Activated T-helper 2 cell treated with anti-CD3 and anti-CD28 coated beads, Interferon-gamma antibody, Interleukin-2, Interleukin-4, amounts not matched to agents 10 μg/mL and 5 μg/mL and 100 μg/mL, durations not matched to agents 14 hours and 24 hours and 36 hours (primary cell): ENCODE measurements at regions not wholly inside any gene's neighbourhood (a gene's known extent, or its start where the extent isn't known, plus 50 kb on each side); places are given as distances from the start of the nearest gene placed in this dataset.
"Not testable (repeated sequence)": the region's sequence is repeated elsewhere in the genome, so short reads cannot be mapped to it uniquely, and the experiment has no call there.

Experiments
- DNase-seq: peaks from one replicate; pipeline ENCODE4 v3.0.0; 2021; ENCODE audit warnings: low spot score
- H3K27ac Mint-ChIP-seq: one replicate; pipeline ENCODE4 v1.8.0; 2021; ENCODE audit warnings: mixed read lengths
- H3K27me3 Mint-ChIP-seq: one replicate; pipeline ENCODE4 v1.8.0; 2021; ENCODE audit warnings: low read depth, mixed read lengths
- H3K36me3 Mint-ChIP-seq: one replicate; pipeline ENCODE4 v1.8.0; 2021; ENCODE audit warnings: low read depth, mixed read lengths
- H3K4me1 Mint-ChIP-seq: one replicate; pipeline ENCODE4 v1.8.0; 2021; ENCODE audit warnings: low read depth, mixed read lengths
- H3K4me3 Mint-ChIP-seq: one replicate; pipeline ENCODE4 v1.8.0; 2021; ENCODE audit warnings: low read depth, mild to moderate bottlenecking, moderate library complexity, mixed read lengths
- H3K9me3 Mint-ChIP-seq: one replicate; pipeline ENCODE4 v1.8.0; 2021; ENCODE audit warnings: mixed read lengths
- intact Hi-C: fragments of 100-400 bp; cut with micrococcal nuclease; formaldehyde crosslinking; loops from one replicate; pipeline ENCODE4 v1.15.1; 2023

GRCh38 chr1:104212239-104212638, 462.5 kb downstream of the AMY1C start:
- H3K27me3 Mint-ChIP-seq, result no peaks in the 10 kb centered on the region
- H3K27ac Mint-ChIP-seq, result no peak overlapping the region
- no peak for DNase-seq
- no peaks in the 10 kb centered on the region for H3K4me1 Mint-ChIP-seq
- H3K9me3 Mint-ChIP-seq, result peaks cover 37% of the 10 kb centered on the region
- H3K36me3 Mint-ChIP-seq, result no peaks in the 10 kb centered on the region
- H3K4me3 Mint-ChIP-seq, result no peak overlapping the region
- intact Hi-C loops, result no loop called here

- H3K36me3 Mint-ChIP-seq, DNase-seq, H3K27ac Mint-ChIP-seq, intact Hi-C loops, H3K4me1 Mint-ChIP-seq, H3K4me3 Mint-ChIP-seq, H3K27me3 Mint-ChIP-seq: not testable (repeated sequence)
- H3K9me3 Mint-ChIP-seq, result peaks cover 23% of the 10 kb centered on the region
Measured at GRCh38 chr1:104217395-104217986, 467.8 kb downstream of the AMY1C start.

DNA sequence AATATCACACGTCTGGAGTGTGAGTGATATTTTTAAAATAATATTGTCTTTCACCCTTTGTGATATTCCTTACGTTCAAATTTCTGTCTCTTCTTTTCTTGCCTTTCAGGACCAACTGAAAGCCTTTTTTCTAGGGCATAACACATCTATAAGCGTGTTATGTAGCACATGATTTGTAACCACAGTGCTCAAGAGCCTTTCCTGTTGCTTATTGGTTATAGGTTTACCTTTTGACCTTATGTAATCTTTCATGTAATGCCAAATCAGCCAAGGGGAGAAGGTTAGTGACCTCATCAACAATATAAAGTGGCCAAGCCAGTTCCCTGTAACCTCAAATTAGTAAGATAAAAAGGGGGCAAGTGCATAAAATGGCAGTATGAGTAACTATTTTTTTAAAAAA, 480.2 kb downstream of the AMY1C start:
- Mint-ChIP-seq H3K27ac (no peak overlapping the region), H3K4me3 (no peak overlapping the region), H3K9me3 (peaks cover 22% of the 10 kb centered on the region), H3K27me3 (no peaks in the 10 kb centered on the region), H3K4me1 (no peaks in the 10 kb centered on the region), H3K36me3 (no peaks in the 10 kb centered on the region)
- intact Hi-C loops, result no loop called here
- DNase-seq, result no peak

DNA sequence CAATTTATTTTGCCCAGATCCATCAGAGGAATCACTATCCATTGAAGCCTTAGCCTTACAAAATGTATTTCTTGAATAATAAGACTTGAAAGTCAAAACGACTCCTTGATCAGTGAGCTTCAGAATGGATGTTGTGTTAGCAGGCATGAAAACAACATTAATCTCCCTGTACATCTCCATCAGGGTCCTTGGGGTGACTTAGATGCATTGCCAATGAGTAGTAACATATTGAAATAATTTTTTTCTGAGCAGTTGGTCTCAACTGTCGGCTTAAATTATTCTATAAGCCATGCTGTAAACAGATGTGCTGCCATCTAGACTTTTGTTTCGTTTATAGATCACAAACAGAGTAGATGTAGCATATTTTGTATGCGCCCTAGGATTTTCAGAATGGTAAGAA, 482.0 kb downstream of the AMY1C start:
- no peak overlapping the region for H3K27ac Mint-ChIP-seq
- H3K4me1 Mint-ChIP-seq, result no peaks in the 10 kb centered on the region
- H3K4me3 Mint-ChIP-seq, result no peak overlapping the region
- peaks cover 12% of the 10 kb centered on the region for H3K9me3 Mint-ChIP-seq
- no peaks in the 10 kb centered on the region for H3K36me3 Mint-ChIP-seq
- intact Hi-C loops, result no loop called here
- DNase-seq, result no peak
- no peaks in the 10 kb centered on the region for H3K27me3 Mint-ChIP-seq

DNA sequence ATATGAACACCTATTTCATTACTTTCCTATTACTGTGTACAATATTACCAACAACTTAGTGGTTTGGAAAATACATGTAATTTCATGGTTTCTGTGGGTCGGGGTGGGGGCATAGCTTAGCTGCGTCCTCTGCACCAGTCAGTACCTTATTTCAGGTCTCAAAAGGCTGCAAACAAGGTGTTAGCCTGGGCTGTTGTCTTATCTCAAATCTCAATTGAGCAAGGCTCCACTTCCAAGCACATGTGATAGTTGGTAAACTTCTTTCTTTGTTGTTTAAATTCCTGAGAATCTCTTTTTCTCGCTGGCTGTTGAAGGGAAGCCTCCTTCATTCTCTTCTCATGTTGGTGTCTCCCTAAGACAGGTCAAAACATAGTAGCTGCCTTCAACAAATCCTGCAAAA, 485.4 kb downstream of the AMY1C start:
- Mint-ChIP-seq H3K27ac (no peak overlapping the region), H3K27me3 (no peaks in the 10 kb centered on the region), H3K4me1 (no peaks in the 10 kb centered on the region), H3K4me3 (no peak overlapping the region), H3K9me3 (peaks cover 12% of the 10 kb centered on the region), H3K36me3 (no peaks in the 10 kb centered on the region)
- intact Hi-C loops, result no loop called here
- no peak for DNase-seq

DNA sequence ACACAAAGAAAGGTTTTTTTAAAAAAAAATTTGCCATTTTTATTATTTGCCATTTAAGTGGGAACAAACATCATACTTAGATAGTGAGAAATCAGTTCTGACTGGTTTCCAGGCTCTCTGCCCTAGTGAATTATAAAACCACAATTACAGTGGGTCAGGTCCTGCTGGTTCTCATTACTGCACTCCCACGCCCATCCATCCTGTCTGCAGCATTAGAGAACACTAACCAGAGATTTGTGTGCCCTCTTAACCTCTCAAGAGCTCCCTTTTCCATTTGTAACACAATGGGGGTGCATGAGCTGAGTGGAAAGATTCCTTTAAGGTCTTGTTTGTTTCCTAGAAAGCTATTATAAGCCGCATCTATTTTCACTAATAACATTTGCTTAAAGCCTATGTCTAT, 489.3 kb downstream of the AMY1C start:
- DNase-seq, result no peak
- intact Hi-C loops, result no loop called here
- Mint-ChIP-seq H3K9me3 (peaks cover 19% of the 10 kb centered on the region), H3K27ac (no peak overlapping the region), H3K4me1 (no peaks in the 10 kb centered on the region), H3K27me3 (no peaks in the 10 kb centered on the region), H3K4me3 (no peak overlapping the region), H3K36me3 (no peaks in the 10 kb centered on the region)

DNA sequence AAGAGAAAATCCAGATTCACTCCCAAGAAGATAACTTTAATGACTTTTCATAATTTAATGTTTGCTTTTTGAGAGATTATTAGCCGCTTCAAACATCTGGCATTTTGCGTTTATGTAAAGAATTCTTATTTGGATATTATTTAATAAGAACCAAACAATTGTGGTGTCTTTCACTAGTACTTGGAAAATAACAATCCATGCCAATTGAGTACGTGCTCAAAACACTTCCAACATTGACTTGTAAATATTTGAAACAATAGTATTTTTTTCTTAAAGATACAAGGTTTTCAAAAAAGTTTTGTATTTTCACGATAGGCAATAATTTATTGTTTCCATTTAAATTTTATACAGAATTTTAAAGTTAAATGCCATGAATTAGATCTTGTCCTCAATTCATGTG, 498.7 kb downstream of the AMY1C start:
- DNase-seq, result no peak
- H3K27me3 Mint-ChIP-seq, result no peaks in the 10 kb centered on the region
- H3K36me3 Mint-ChIP-seq, result no peaks in the 10 kb centered on the region
- H3K4me1 Mint-ChIP-seq, result no peaks in the 10 kb centered on the region
- intact Hi-C loops, result no loop called here
- H3K27ac Mint-ChIP-seq, result no peak overlapping the region
- no peak overlapping the region for H3K4me3 Mint-ChIP-seq
- peaks cover 10% of the 10 kb centered on the region for H3K9me3 Mint-ChIP-seq

DNA sequence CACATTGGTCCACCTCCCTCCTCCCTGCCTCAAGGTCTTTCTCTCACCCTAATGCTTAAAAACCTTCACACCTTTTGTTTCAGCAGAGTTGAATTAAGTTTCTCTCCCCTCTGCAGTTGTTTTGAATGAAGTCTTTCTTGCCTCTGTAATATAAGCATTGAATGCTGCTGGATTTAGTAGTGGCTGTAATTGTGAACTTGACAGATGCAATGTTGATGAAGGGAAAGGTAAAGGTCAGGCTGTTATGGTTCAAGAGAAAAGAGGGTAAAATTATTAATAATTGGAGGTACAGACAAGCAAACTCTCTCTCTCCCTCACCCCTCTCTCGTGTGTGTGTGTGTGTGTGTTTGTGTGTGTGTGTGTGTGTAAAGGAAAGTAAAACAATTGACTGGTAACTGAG, 509.8 kb downstream of the AMY1C start:
- no peak for DNase-seq
- H3K9me3 Mint-ChIP-seq, result peaks cover 12% of the 10 kb centered on the region
- H3K27me3 Mint-ChIP-seq, result no peaks in the 10 kb centered on the region
- H3K27ac Mint-ChIP-seq, result no peak overlapping the region
- intact Hi-C loops, result no loop called here
- no peak overlapping the region for H3K4me3 Mint-ChIP-seq
- H3K4me1 Mint-ChIP-seq, result no peaks in the 10 kb centered on the region
- no peaks in the 10 kb centered on the region for H3K36me3 Mint-ChIP-seq

DNA sequence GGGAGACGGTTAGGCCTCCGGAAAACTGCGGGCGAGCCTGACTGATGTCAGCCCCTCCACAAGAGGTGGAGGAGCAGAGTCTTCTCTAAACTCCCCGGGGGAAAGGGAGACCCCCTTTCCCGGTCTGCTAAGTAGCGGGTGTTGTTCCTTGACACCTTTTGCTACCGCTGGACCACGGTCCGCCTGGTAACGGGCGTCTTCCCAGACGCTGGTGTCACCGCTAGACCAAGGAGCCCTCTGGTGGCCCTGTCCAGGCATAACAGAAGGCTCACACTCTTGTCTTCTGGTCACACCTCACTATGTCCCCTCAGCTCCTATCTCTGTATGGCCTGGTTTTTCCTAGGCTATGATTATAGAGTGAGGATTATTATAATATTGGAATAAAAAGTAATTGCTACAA, 513.4 kb downstream of the AMY1C start:
- H3K36me3 Mint-ChIP-seq, H3K27me3 Mint-ChIP-seq, H3K4me3 Mint-ChIP-seq, DNase-seq, intact Hi-C loops, H3K27ac Mint-ChIP-seq, H3K4me1 Mint-ChIP-seq: not testable (repeated sequence)
- H3K9me3 Mint-ChIP-seq, result peaks cover 26% of the 10 kb centered on the region

DNA sequence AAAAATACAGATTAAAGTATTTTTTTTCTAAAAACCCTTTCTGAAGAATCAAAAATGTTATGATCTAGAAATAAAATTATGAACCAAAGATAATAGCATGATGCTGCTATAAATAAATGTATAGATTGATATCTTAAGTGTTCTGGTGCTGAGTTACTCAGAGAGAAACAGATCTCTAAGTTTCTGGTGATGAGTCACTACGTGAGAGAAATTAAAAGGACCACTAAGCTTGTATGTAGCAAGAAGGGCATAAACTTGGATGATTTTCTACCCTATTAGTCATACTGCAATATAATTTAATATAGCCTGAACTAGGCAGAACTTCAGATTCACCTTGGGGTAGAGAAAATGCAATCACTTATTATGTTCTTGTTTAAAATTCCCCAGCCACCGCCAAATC, 514.8 kb downstream of the AMY1C start:
- no peaks in the 10 kb centered on the region for H3K4me1 Mint-ChIP-seq
- no peak for DNase-seq
- H3K27me3 Mint-ChIP-seq, result no peaks in the 10 kb centered on the region
- H3K36me3 Mint-ChIP-seq, result no peaks in the 10 kb centered on the region
- peaks cover 28% of the 10 kb centered on the region for H3K9me3 Mint-ChIP-seq
- H3K27ac Mint-ChIP-seq, result no peak overlapping the region
- no peak overlapping the region for H3K4me3 Mint-ChIP-seq
- intact Hi-C loops, result no loop called here

- peaks cover 24% of the 10 kb centered on the region for H3K9me3 Mint-ChIP-seq
- no peak overlapping the region for H3K4me3 Mint-ChIP-seq
- H3K36me3 Mint-ChIP-seq, result no peaks in the 10 kb centered on the region
- H3K27me3 Mint-ChIP-seq, result no peaks in the 10 kb centered on the region
- H3K27ac Mint-ChIP-seq, result no peak overlapping the region
- H3K4me1 Mint-ChIP-seq, result no peaks in the 10 kb centered on the region
- no peak for DNase-seq
- intact Hi-C loops, result no loop called here
Measured at GRCh38 chr1:104265163-104265562, 515.5 kb downstream of the AMY1C start.

DNA sequence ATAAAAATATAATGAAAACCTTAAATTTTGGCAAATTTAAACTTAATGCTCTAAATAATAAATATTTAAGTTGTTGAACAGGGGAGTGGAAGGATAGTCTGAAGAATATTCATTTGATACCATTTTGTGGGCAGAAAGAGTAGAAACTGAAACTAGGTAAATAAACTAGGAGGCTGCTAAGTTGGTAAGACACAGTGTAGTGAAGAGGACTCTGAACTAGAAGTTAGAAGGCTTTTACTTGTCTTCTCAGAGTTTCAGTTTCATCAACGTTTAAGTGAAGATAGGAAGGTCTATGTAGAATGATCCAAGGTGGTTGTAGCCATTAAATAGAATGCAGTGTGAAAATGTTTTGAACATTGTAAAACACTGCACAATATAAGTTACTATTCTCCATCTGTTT, 516.9 kb downstream of the AMY1C start:
- peaks cover 28% of the 10 kb centered on the region for H3K9me3 Mint-ChIP-seq
- intact Hi-C loops, result no loop called here
- H3K36me3 Mint-ChIP-seq, result no peaks in the 10 kb centered on the region
- DNase-seq, result no peak
- H3K27me3 Mint-ChIP-seq, result no peaks in the 10 kb centered on the region
- no peaks in the 10 kb centered on the region for H3K4me1 Mint-ChIP-seq
- no peak overlapping the region for H3K4me3 Mint-ChIP-seq
- H3K27ac Mint-ChIP-seq, result no peak overlapping the region

- peaks cover 19% of the 10 kb centered on the region for H3K9me3 Mint-ChIP-seq
- H3K4me1 Mint-ChIP-seq, H3K36me3 Mint-ChIP-seq, DNase-seq, H3K27ac Mint-ChIP-seq, H3K27me3 Mint-ChIP-seq, H3K4me3 Mint-ChIP-seq, intact Hi-C loops: not testable (repeated sequence)
Measured at GRCh38 chr1:104288322-104288721, 538.6 kb downstream of the AMY1C start.

- intact Hi-C loops, result no loop called here
- Mint-ChIP-seq H3K27ac (no peak overlapping the region), H3K4me1 (no peaks in the 10 kb centered on the region), H3K9me3 (peaks cover 27% of the 10 kb centered on the region), H3K36me3 (no peaks in the 10 kb centered on the region), H3K4me3 (no peak overlapping the region), H3K27me3 (no peaks in the 10 kb centered on the region)
- no peak for DNase-seq
Measured at GRCh38 chr1:104291156-104291555, 541.5 kb downstream of the AMY1C start.
